ENCODE measurements at regions not wholly inside any gene's neighbourhood (a gene's known extent, or its start where the extent isn't known, plus 50 kb on each side); places are given as distances from the start of the nearest gene placed in this dataset.
"Not testable (repeated sequence)": the region's sequence is repeated elsewhere in the genome, so short reads cannot be mapped to it uniquely, and the experiment has no call there.

GRCh38 chr15:19984101-19984500 is 557.5 kb downstream of the GOLGA6L6 start:
- Mint-ChIP-seq H3K4me1 (ENCODE audit: low read depth, unreplicated experiment) (no peaks in the 10 kb centered on the region), H3K4me3 (ENCODE audit: low read depth, unreplicated experiment) (no peak overlapping the region)

GRCh38 chr15:19974998-19975397 is 566.6 kb downstream of the GOLGA6L6 start:
- no peaks in the 10 kb centered on the region for H3K27me3 Mint-ChIP-seq (ENCODE audit: unreplicated experiment)
- no peaks in the 10 kb centered on the region for H3K36me3 Mint-ChIP-seq (ENCODE audit: insufficient read depth, unreplicated experiment)
- no peak overlapping the region for H3K27ac Mint-ChIP-seq (ENCODE audit: unreplicated experiment)
- CTCF ChIA-PET, result no interaction called here
- no peaks in the 10 kb centered on the region for H3K9me3 Mint-ChIP-seq (ENCODE audit: low read depth, unreplicated experiment)
- DNase-seq, result no peak
- intact Hi-C loops (cut with micrococcal nuclease; ENCODE audit: unreplicated experiment), result no loop called here
- H3K4me1 Mint-ChIP-seq (ENCODE audit: low read depth, unreplicated experiment), result no peaks in the 10 kb centered on the region
- no peak overlapping the region for H3K4me3 Mint-ChIP-seq (ENCODE audit: low read depth, unreplicated experiment)
- no peak for TF ChIP-seq CTCF (IDR thresholded peaks at IDR 0.05; ENCODE audit: unreplicated experiment)
- BruUV-seq (replicated peaks), result no TSS peak

More at GRCh38 chr15:19984101-19984500, 557.5 kb downstream of the GOLGA6L6 start:
- intact Hi-C loops (cut with micrococcal nuclease; ENCODE audit: unreplicated experiment), result no loop called here
- Mint-ChIP-seq H3K27me3 (ENCODE audit: unreplicated experiment) (no peaks in the 10 kb centered on the region), H3K27ac (ENCODE audit: unreplicated experiment) (no peak overlapping the region), H3K36me3 (ENCODE audit: insufficient read depth, unreplicated experiment) (no peaks in the 10 kb centered on the region), H3K9me3 (ENCODE audit: low read depth, unreplicated experiment) (no peaks in the 10 kb centered on the region)
- CTCF ChIA-PET, result no interaction called here
- TF ChIP-seq CTCF (IDR thresholded peaks at IDR 0.05; ENCODE audit: unreplicated experiment), result no peak
- BruUV-seq (replicated peaks), result no TSS peak
- DNase-seq, result no peak

GRCh38 chr15:19973718-19974117 is 567.9 kb downstream of the GOLGA6L6 start:
- Mint-ChIP-seq H3K4me3 (ENCODE audit: low read depth, unreplicated experiment) (no peak overlapping the region), H3K9me3 (ENCODE audit: low read depth, unreplicated experiment) (no peaks in the 10 kb centered on the region), H3K36me3 (ENCODE audit: insufficient read depth, unreplicated experiment) (no peaks in the 10 kb centered on the region), H3K4me1 (ENCODE audit: low read depth, unreplicated experiment) (no peaks in the 10 kb centered on the region), H3K27ac (ENCODE audit: unreplicated experiment) (no peak overlapping the region), H3K27me3 (ENCODE audit: unreplicated experiment) (no peaks in the 10 kb centered on the region)
- intact Hi-C loops (cut with micrococcal nuclease; ENCODE audit: unreplicated experiment), result no loop called here
- no TSS peak for BruUV-seq (replicated peaks)
- CTCF ChIA-PET, result no interaction called here
- TF ChIP-seq CTCF (IDR thresholded peaks at IDR 0.05; ENCODE audit: unreplicated experiment), result no peak
- no peak for DNase-seq

- DNase-seq; intact Hi-C loops (cut with micrococcal nuclease; ENCODE audit: unreplicated experiment); H3K27ac Mint-ChIP-seq (ENCODE audit: unreplicated experiment); H3K9me3 Mint-ChIP-seq (ENCODE audit: low read depth, unreplicated experiment); H3K36me3 Mint-ChIP-seq (ENCODE audit: insufficient read depth, unreplicated experiment); H3K4me1 Mint-ChIP-seq (ENCODE audit: low read depth, unreplicated experiment); CTCF ChIA-PET; H3K27me3 Mint-ChIP-seq (ENCODE audit: unreplicated experiment); H3K4me3 Mint-ChIP-seq (ENCODE audit: low read depth, unreplicated experiment); BruUV-seq (replicated peaks): not testable (repeated sequence)
These were observed 569.0 kb downstream of the GOLGA6L6 start for GRCh38 chr15:19972582-19972981.

GRCh38 chr15:19965574-19965973 is 576.0 kb downstream of the GOLGA6L6 start:
- H3K9me3 Mint-ChIP-seq (ENCODE audit: low read depth, unreplicated experiment); H3K4me3 Mint-ChIP-seq (ENCODE audit: low read depth, unreplicated experiment); CTCF ChIA-PET: not testable (repeated sequence)

GRCh38 chr15:19964480-19964879 is 577.1 kb downstream of the GOLGA6L6 start:
- H3K27me3 Mint-ChIP-seq (ENCODE audit: unreplicated experiment); H3K9me3 Mint-ChIP-seq (ENCODE audit: low read depth, unreplicated experiment); DNase-seq; BruUV-seq (replicated peaks); H3K4me3 Mint-ChIP-seq (ENCODE audit: low read depth, unreplicated experiment); CTCF ChIA-PET; H3K27ac Mint-ChIP-seq (ENCODE audit: unreplicated experiment); H3K36me3 Mint-ChIP-seq (ENCODE audit: insufficient read depth, unreplicated experiment); intact Hi-C loops (cut with micrococcal nuclease; ENCODE audit: unreplicated experiment); H3K4me1 Mint-ChIP-seq (ENCODE audit: low read depth, unreplicated experiment): not testable (repeated sequence)

More at GRCh38 chr15:19965574-19965973, 576.0 kb downstream of the GOLGA6L6 start:
- intact Hi-C loops (cut with micrococcal nuclease; ENCODE audit: unreplicated experiment); H3K36me3 Mint-ChIP-seq (ENCODE audit: insufficient read depth, unreplicated experiment); H3K27ac Mint-ChIP-seq (ENCODE audit: unreplicated experiment); BruUV-seq (replicated peaks); H3K4me1 Mint-ChIP-seq (ENCODE audit: low read depth, unreplicated experiment); DNase-seq; H3K27me3 Mint-ChIP-seq (ENCODE audit: unreplicated experiment): not testable (repeated sequence)
